GM18909 (cell line): ENCODE measurements at regions not wholly inside any gene's neighbourhood (a gene's known extent, or its start where the extent isn't known, plus 50 kb on each side); places are given as distances from the start of the nearest gene placed in this dataset.
"Not testable (repeated sequence)": the region's sequence is repeated elsewhere in the genome, so short reads cannot be mapped to it uniquely, and the experiment has no call there.

Experiments
- ATAC-seq: cut with Tn5 transposase; IDR thresholded peaks from one replicate; pipeline ENCODE4 v1.9.1; 2021; ENCODE audit warnings: mild to moderate bottlenecking; ENCODE audit not compliant: unreplicated experiment, poor library complexity

DNA sequence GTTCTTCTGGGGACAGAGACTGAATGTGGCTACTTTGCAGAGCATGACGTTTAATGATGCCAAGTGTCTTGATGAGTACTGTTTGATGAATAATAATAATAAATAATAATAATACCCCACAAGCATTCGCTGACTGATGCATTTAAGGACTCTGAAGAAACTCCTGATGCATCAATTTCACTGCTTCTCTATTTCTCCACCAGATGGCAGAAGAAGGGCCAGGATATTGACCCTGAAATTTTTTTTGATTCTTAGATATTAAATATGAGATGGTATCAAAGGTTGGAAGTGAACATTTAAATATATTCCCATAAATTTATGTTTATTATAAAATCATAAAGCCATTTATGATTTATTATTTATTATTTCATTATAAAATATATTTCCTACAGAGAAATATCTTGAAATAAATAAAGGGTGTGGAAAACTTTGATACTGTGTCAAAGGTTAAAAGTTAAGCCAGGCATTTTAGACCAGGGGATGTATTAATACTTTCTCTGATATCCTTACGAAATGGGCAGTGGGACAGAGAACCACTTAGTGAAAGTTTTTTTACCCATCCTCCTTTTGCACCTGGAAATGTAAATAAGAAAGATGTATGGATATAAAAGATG is 170.9 kb downstream of the LACC1 start:
- ATAC-seq, result no peak

DNA sequence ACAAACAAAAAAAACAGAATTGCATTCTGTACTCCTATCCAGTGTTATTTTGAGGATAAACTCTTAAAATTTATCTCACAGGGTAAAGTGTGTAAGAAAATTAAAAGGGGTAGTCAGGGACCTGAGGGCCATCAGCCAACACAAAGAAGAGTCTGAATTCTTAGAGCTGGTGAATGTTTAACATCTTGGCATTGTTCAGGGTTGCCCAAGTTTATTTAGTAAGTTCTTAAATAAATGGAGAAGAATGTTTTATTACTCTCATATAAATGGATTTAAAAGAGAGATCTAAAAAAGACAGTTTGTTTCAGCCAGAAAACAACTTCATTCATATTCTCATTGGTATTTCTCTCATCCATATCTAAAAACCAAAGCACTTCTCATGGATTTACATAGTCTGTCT is 171.7 kb downstream of the LACC1 start:
- ATAC-seq, result no peak

- ATAC-seq, result no peak
Observed at GRCh38 chr13:44051918-44052675, 172.4 kb downstream of the LACC1 start.

- no peak for ATAC-seq
Observed at GRCh38 chr13:44052780-44053184, 173.1 kb downstream of the LACC1 start.

GRCh38 chr13:44053208-44053607 is 173.5 kb downstream of the LACC1 start:
- no peak for ATAC-seq

DNA sequence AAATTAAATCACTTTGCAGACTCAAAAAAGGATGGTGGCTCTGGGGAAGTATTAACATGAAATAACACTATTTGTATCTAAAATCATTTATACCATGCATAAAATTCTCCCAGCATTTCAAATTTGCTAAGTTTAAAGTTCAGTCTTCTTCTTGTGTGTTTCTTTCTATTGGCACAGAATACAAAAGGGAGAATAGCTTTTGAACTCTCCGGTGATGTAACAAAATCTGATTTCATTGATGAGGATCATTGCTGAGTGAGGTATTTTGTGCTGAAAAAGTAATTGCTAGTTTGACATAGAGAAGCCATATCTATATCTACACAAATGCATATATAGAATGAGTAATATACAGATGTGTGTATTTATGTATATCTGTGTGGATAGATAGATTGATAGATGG is 174.8 kb downstream of the LACC1 start:
- ATAC-seq, result no peak

DNA sequence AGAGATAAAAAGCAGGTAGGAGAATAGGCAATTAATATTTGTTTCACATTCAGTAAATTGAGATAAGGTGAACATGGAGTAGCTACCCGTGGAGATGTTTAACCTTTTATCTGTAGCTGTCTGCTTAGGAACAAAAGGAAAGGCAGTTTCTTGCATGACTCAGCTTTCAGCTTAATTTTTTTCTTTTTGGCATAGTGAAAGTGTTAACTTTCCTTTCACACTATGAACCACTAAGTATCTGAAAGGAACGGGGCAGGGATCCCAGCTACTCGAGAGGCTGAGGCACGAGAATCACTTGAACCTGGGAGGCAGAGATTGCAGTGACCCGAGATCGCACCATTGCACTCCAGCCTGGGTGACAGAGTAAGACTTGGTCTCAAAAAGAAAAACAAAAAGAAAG is 176.0 kb downstream of the LACC1 start:
- ATAC-seq, result not testable (repeated sequence)

GRCh38 chr13:44058067-44058466 is 178.4 kb downstream of the LACC1 start:
- no peak for ATAC-seq

DNA sequence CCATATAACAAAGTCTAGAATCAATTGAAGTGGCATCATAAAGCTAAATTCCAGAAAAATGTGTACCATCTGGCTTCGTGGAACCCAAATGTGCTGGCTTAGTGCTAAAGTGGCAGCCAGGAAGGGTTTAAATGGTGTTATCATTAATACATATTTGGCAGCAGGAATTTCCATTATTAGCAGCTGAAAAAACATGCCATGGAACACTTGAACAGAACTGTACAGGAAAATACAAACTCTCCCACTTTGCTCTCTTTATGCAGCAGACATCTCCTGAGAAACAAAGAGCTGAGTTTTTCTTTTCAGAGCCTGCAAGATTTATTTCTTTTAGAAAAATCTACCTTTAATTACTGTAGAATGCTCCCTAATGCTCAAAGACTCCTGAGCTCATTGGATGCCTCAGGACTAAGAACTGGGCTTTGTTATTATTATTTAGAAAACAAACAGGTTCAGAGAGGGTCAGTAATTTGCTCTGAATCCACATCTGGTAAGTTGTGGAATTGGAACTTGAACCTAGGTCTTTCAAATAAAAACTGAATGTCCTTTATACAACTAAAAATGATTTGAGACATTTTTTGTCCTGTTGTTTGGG is 179.0 kb downstream of the LACC1 start:
- ATAC-seq, result no peak

GRCh38 chr13:44061876-44062275 is 182.2 kb downstream of the LACC1 start:
- no peak for ATAC-seq

- no peak for ATAC-seq
Observed at GRCh38 chr13:44063467-44063866, 183.8 kb downstream of the LACC1 start.

GRCh38 chr13:44063881-44064280 is 184.2 kb downstream of the LACC1 start:
- no peak for ATAC-seq

GRCh38 chr13:44064357-44064756 is 184.7 kb downstream of the LACC1 start:
- ATAC-seq, result no peak

DNA sequence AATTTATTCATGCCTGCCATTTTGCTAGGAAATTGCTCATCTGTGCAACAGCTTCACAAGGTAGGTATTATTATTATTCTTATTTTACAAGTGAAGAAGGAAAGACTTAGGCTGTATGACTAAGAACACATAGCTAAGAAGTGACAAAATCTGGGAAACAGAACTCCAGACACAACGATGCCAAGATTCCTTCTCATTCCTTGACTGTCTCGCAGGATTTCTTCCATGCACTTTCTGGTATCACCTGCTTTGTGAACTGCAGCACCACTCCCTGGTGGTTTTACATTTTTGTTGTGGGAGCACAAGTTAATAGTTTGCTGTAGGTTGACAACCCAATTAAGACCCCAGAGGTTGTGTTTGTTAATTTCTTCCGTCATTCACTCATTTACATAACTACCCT is 188.5 kb downstream of the LACC1 start:
- no peak for ATAC-seq

- no peak for ATAC-seq
Observed at GRCh38 chr13:44068737-44069136, 189.0 kb downstream of the LACC1 start.

DNA sequence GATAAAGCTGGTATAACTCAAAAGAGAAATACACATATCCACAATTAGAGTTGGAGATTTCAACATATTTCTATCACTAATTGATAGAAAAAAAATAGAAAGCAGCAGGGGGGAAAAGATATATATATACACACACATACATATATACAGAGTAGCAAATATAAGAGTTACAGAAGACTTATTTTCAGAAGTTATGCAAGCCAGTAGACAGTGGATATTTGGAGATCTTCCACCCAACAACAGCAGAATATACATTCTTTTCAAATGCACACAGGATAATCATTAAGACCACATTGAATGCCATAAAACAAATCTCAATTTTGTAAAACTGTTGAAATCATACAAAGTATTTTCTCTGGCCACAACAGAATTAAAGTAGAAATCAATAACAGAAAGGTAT is 192.8 kb downstream of the LACC1 start:
- no peak for ATAC-seq

- ATAC-seq, result no peak
Observed at GRCh38 chr13:44074611-44075010, 194.9 kb downstream of the LACC1 start.

- no peak for ATAC-seq
Observed at GRCh38 chr13:44075113-44075512, 195.4 kb downstream of the LACC1 start.

- no peak for ATAC-seq
Observed at GRCh38 chr13:44078806-44079376, 199.2 kb downstream of the LACC1 start.

DNA sequence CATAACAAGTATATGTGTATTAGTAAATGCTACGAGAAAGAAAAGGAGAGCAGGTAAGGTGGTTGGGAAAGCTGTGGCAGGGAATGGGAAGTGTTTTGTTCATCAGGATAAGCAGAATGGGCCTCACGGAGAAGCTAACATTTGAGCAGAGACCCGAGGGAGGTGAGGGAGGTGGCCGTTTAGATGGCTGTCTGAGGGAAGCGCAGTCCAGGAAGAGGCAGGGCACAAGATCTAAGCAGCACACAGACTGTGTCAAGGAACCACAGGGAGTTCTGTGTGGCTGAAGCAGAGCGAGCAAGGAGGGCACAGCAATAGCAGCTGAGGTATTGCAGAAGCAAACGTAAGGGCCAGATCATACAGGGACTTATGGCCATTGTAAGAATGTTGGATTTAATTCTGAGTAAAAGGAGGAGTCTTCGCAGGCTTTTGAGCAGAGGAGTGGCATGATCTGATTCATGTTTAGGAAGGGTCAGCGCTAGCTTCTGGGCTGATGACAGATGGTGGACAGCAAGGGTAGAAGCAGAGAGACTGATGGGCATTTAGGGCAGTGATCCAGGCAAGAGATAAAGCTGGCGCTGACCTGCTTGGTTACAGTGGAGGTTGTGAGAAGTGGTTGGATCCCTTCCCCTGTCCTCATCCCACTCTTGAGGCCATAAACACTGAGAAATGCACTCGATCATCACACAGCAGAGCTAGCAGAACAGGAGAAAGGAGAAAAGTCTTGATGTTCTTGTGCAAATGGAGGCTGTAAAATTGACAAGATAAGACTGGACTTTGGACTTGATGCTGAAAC is 199.9 kb downstream of the LACC1 start:
- no peak for ATAC-seq

DNA sequence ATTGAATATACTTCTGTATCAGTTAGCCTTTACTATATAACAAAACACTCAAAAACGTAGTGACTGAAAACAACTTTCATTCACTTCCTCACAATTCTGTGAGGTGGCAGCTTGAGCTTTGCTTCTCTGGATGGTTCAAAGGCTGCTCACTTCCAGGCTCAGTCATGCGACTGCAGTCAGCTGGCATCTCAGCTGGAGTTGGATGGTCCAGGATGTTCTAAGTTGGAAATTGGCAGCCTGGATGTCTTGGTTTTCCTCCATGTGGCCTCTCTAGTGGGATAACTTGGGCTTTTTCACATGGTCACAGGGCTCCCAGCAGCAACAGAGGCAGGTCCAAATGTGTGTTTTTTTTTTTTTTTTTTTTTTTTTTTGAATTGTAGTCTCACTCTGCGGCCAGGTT is 204.4 kb downstream of the LACC1 start:
- no peak for ATAC-seq
